GM19463 (cell line): ENCODE measurements at regions not wholly inside any gene's neighbourhood (a gene's known extent, or its start where the extent isn't known, plus 50 kb on each side); places are given as distances from the start of the nearest gene placed in this dataset.

Experiments used
- ATAC-seq: cut with Tn5 transposase; IDR thresholded peaks from one replicate; pipeline ENCODE4 v1.9.1; 2021; ENCODE audit warnings: mild to moderate bottlenecking, moderate library complexity; ENCODE audit not compliant: unreplicated experiment

- no peak for ATAC-seq
These were observed 163.4 kb downstream of the ADAMTS15 start for GRCh38 chr11:130611791-130612251.

- ATAC-seq = no peak
These were observed 163.9 kb downstream of the ADAMTS15 start for GRCh38 chr11:130612291-130612851.

- no peak for ATAC-seq
These were observed 165.0 kb downstream of the ADAMTS15 start for GRCh38 chr11:130613396-130613795.

GRCh38 chr11:130614591-130614990 lies 166.1 kb downstream of the ADAMTS15 start:
- no peak for ATAC-seq

- no peak for ATAC-seq
These were observed 167.1 kb downstream of the ADAMTS15 start for GRCh38 chr11:130615561-130615960.

- ATAC-seq = no peak
These were observed 168.1 kb downstream of the ADAMTS15 start for GRCh38 chr11:130616573-130616972.

- ATAC-seq = no peak
These were observed 168.6 kb downstream of the ADAMTS15 start for GRCh38 chr11:130617001-130617400.

GRCh38 chr11:130620548-130620947 lies 172.1 kb downstream of the ADAMTS15 start:
- no peak for ATAC-seq

GRCh38 chr11:130622141-130622542 lies 173.7 kb downstream of the ADAMTS15 start:
- no peak for ATAC-seq

GRCh38 chr11:130623670-130624668 lies 175.5 kb downstream of the ADAMTS15 start:
- no peak for ATAC-seq

GRCh38 chr11:130624971-130625544 lies 176.6 kb downstream of the ADAMTS15 start:
- ATAC-seq = no peak

GRCh38 chr11:130625578-130626306 lies 177.3 kb downstream of the ADAMTS15 start:
- no peak for ATAC-seq

GRCh38 chr11:130629039-130629438 lies 180.6 kb downstream of the ADAMTS15 start:
- ATAC-seq = no peak

- ATAC-seq = no peak
These were observed 182.7 kb downstream of the ADAMTS15 start for GRCh38 chr11:130631119-130631518.

- ATAC-seq = peak; percentile 36
These were observed 185.0 kb downstream of the ADAMTS15 start for GRCh38 chr11:130633466-130633865.

GRCh38 chr11:130634186-130634585 lies 185.7 kb downstream of the ADAMTS15 start:
- no peak for ATAC-seq

GRCh38 chr11:130634961-130635473 lies 186.6 kb downstream of the ADAMTS15 start:
- no peak for ATAC-seq

GRCh38 chr11:130635937-130636630 lies 187.6 kb downstream of the ADAMTS15 start:
- no peak for ATAC-seq

- peak; percentile 74 for ATAC-seq
These were observed 188.4 kb downstream of the ADAMTS15 start for GRCh38 chr11:130636722-130637464.
